ENCODE measurements at regions not wholly inside any gene's neighbourhood (a gene's known extent, or its start where the extent isn't known, plus 50 kb on each side); places are given as distances from the start of the nearest gene placed in this dataset.

- no peak for TF ChIP-seq POLR2A (IDR thresholded peaks at IDR 0.05)
- no peak for TF ChIP-seq CTCF (IDR thresholded peaks at IDR 0.05)
- TF ChIP-seq EP300 (IDR thresholded peaks at IDR 0.05), result no peak
Observed at GRCh38 chr13:29994911-29995595, 144.6 kb upstream of the UBL3 start.
